ENCODE measurements at regions not wholly inside any gene's neighbourhood (a gene's known extent, or its start where the extent isn't known, plus 50 kb on each side); places are given as distances from the start of the nearest gene placed in this dataset.
"Not testable (repeated sequence)": the region's sequence is repeated elsewhere in the genome, so short reads cannot be mapped to it uniquely, and the experiment has no call there.

DNA sequence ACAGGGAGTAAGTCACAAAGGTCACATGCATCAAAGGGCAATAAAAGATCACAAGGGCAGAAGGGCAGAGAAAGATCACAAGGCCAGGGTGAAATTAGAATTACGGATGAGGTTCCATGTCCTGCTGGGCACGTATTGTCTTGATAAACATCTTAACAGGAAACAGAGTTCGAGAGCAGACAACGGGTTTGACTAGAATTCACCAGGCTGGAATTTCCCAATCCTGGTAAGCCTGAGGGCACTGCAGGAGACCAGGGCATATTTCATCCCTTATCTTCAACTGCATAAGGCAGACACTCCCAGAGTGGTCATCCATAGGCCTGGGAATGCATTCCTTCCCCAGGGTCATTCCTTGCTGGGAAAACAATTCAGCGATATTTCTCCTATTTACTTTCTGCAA lies 1652.9 kb upstream of the PCDH10 start:
- H3K9me3 ChIP-seq (ENCODE audit: control insufficient read depth in 1 of 2, low read length in 2 of 2); H3K27me3 ChIP-seq (ENCODE audit: low read depth, low read length); H3K4me1 ChIP-seq (ENCODE audit: control insufficient read depth in 1 of 2, insufficient read depth in 2 of 2, low read length in 2 of 2); H3K4me3 ChIP-seq (ENCODE audit: low read depth in 1 of 2, low read length in 2 of 2); H3K27ac ChIP-seq (ENCODE audit: low read length); H3K36me3 ChIP-seq (ENCODE audit: control insufficient read depth in 1 of 2, insufficient read depth in 2 of 2, low read length in 2 of 2): not testable (repeated sequence)

DNA sequence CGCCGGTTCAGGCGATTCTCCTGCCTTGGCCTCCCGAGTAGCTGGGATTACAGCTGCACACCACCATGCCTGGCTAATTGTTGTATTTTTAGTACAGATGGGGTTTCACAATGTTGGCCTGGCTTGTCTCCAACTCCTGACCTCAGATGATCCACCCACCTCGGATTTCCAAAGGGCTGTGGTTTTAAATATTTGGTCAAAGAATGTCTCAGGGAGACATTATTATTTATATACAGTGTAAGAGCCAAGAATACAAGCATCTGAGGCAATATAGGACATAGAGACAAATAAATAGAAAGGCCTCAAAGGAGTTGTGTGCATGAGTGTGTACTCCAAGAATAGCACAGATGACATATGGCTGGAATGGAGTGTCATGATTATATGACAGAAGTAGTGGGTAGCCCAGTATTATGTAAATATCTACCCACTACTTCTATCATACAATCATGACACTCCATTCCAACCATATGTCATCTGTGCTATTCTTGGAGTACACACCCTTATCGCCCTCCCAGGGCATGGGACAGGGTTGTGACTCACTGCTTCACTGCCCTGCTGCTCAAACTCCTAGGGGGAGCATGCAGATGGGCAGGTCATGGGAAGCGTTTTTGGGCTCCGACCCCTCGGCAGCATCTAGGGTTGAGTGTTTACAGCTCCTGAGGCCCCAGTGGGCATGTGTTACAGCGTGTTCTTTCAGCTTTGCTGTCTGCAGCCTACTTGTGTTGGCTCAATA lies 1649.8 kb upstream of the PCDH10 start:
- Histone ChIP-seq H3K4me3 (ENCODE audit: low read depth in 1 of 2, low read length in 2 of 2) (no peak overlapping the region), H3K36me3 (ENCODE audit: control insufficient read depth in 1 of 2, insufficient read depth in 2 of 2, low read length in 2 of 2) (no peaks in the 10 kb centered on the region), H3K27me3 (ENCODE audit: low read depth, low read length) (no peaks in the 10 kb centered on the region), H3K27ac (ENCODE audit: low read length) (no peak overlapping the region), H3K4me1 (ENCODE audit: control insufficient read depth in 1 of 2, insufficient read depth in 2 of 2, low read length in 2 of 2) (no peaks in the 10 kb centered on the region), H3K9me3 (ENCODE audit: control insufficient read depth in 1 of 2, low read length in 2 of 2) (no peaks in the 10 kb centered on the region)

DNA sequence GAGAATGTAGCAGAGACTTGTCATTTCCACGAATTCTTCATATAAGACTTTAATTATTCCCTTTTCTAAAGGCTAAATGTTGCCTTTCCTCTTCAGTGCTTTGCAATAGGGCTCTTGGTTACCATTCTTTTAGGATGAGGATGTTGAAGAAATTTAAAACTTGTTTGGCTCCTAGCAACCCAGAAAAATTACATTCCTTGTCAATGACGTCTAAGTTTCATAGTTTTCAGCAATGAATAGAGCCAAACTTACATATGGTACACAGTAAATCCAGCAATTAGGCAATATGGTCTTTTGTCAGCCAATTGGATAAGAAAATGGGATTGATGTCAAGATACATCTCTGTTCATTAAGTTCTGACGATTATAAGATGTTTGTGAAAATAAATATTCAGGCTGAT lies 1639.6 kb upstream of the PCDH10 start:
- H3K27me3 ChIP-seq (ENCODE audit: low read depth, low read length) = no peaks in the 10 kb centered on the region
- H3K9me3 ChIP-seq (ENCODE audit: control insufficient read depth in 1 of 2, low read length in 2 of 2) = no peaks in the 10 kb centered on the region
- H3K27ac ChIP-seq (ENCODE audit: low read length) = no peak overlapping the region
- no peaks in the 10 kb centered on the region for H3K36me3 ChIP-seq (ENCODE audit: control insufficient read depth in 1 of 2, insufficient read depth in 2 of 2, low read length in 2 of 2)
- H3K4me3 ChIP-seq (ENCODE audit: low read depth in 1 of 2, low read length in 2 of 2) = no peak overlapping the region
- H3K4me1 ChIP-seq (ENCODE audit: control insufficient read depth in 1 of 2, insufficient read depth in 2 of 2, low read length in 2 of 2) = no peaks in the 10 kb centered on the region

DNA sequence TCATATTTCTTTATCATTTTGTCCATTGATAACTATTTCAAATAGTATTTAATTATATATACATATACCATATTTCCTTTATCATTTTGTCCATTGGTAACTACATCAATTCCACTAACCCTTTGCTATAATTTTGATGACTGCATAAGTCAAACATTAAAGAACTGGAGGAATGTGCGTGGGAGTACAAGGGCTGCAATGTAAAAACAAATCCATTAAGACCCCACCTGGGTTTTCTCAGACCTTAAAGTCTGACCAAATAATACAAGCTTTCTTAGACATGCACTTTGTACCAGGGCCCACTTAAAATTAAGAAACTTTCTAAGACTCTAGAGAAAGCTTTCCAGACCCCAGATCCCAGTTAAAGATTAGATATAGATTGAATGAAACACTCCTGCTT lies 1622.4 kb upstream of the PCDH10 start:
- Histone ChIP-seq H3K27me3 (ENCODE audit: low read depth, low read length) (no peaks in the 10 kb centered on the region), H3K36me3 (ENCODE audit: control insufficient read depth in 1 of 2, insufficient read depth in 2 of 2, low read length in 2 of 2) (no peaks in the 10 kb centered on the region), H3K4me1 (ENCODE audit: control insufficient read depth in 1 of 2, insufficient read depth in 2 of 2, low read length in 2 of 2) (no peaks in the 10 kb centered on the region), H3K4me3 (ENCODE audit: low read depth in 1 of 2, low read length in 2 of 2) (no peak overlapping the region), H3K27ac (ENCODE audit: low read length) (no peak overlapping the region), H3K9me3 (ENCODE audit: control insufficient read depth in 1 of 2, low read length in 2 of 2) (no peaks in the 10 kb centered on the region)

DNA sequence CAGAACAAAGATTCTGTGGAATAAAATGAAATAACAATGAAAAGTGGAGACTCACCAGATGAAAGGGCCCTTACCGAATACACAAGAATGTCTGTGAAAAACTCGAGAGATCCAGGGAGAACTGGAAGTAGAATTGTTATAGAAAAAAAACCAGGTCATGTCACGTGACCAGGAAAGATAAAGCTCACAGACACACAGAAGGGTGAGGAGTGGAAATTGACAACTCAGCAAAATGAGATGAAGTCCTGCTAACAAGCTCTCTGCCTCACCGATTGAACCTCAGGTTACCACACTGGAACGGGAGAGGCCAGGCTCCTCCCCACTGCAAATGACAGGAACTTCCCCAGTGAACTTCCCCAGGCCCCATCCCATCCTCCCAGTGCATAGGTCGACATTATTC lies 1618.0 kb upstream of the PCDH10 start:
- Histone ChIP-seq H3K4me1 (ENCODE audit: control insufficient read depth in 1 of 2, insufficient read depth in 2 of 2, low read length in 2 of 2) (no peaks in the 10 kb centered on the region), H3K27me3 (ENCODE audit: low read depth, low read length) (no peaks in the 10 kb centered on the region), H3K4me3 (ENCODE audit: low read depth in 1 of 2, low read length in 2 of 2) (no peak overlapping the region), H3K27ac (ENCODE audit: low read length) (no peak overlapping the region), H3K9me3 (ENCODE audit: control insufficient read depth in 1 of 2, low read length in 2 of 2) (no peaks in the 10 kb centered on the region), H3K36me3 (ENCODE audit: control insufficient read depth in 1 of 2, insufficient read depth in 2 of 2, low read length in 2 of 2) (no peaks in the 10 kb centered on the region)

DNA sequence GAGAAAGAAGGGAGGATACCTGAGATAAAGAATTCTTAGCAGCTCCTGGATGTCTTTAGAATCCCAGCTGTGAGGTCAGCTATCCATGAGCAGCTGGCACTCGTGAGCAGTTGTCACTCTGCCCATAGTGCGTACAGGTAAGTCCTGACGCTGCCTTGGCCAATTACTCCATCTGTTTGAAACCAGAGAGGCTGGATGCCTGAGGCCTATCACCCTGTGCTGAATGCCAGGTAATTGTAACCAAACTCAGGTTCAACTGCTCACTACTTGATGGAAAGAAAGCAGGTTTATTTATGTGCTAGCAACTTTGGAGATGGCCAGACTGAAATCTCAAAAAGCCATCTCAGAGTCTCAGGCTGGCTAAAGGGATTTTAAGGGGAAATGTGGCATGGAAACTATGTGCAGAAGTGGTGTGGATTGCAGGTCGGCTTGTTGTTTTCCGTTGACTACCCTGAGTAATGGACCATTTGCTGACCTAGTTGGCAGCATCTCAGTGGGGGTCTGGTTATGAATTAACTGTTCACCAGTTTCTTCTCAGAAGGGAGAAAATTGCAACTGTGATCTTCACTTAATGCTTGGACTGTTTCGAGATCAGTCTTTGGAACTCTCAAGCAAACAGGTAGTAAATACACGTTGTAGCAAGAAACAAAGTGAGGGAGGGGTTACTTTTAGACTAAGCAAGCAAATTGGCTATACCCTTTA lies 1614.0 kb upstream of the PCDH10 start:
- Histone ChIP-seq H3K27ac (ENCODE audit: low read length) (no peak overlapping the region), H3K27me3 (ENCODE audit: low read depth, low read length) (no peaks in the 10 kb centered on the region), H3K4me1 (ENCODE audit: control insufficient read depth in 1 of 2, insufficient read depth in 2 of 2, low read length in 2 of 2) (no peaks in the 10 kb centered on the region), H3K4me3 (ENCODE audit: low read depth in 1 of 2, low read length in 2 of 2) (no peak overlapping the region), H3K9me3 (ENCODE audit: control insufficient read depth in 1 of 2, low read length in 2 of 2) (no peaks in the 10 kb centered on the region), H3K36me3 (ENCODE audit: control insufficient read depth in 1 of 2, insufficient read depth in 2 of 2, low read length in 2 of 2) (no peaks in the 10 kb centered on the region)

DNA sequence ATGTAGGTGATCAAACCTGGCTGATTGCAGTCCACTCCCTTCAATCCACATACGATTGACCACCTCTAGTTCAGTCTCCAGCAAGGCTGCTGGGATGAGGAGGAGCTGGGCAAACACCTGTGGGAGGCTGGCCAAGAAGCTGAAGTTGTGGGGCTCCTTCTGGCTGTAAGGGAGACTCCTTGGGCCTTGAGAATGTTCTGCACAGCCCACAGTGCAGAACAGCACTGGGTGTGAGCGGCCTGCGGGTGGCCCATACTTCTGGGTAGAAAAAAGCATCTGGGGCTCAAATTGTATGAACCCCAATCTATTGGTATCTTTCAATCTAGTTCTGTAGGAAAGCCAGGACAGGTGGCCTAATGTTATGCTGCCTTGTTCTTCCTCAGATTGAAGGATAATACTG lies 1608.8 kb upstream of the PCDH10 start:
- H3K4me3 ChIP-seq (ENCODE audit: low read depth in 1 of 2, low read length in 2 of 2) = no peak overlapping the region
- no peaks in the 10 kb centered on the region for H3K27me3 ChIP-seq (ENCODE audit: low read depth, low read length)
- H3K36me3 ChIP-seq (ENCODE audit: control insufficient read depth in 1 of 2, insufficient read depth in 2 of 2, low read length in 2 of 2) = no peaks in the 10 kb centered on the region
- no peak overlapping the region for H3K27ac ChIP-seq (ENCODE audit: low read length)
- H3K4me1 ChIP-seq (ENCODE audit: control insufficient read depth in 1 of 2, insufficient read depth in 2 of 2, low read length in 2 of 2) = no peaks in the 10 kb centered on the region
- H3K9me3 ChIP-seq (ENCODE audit: control insufficient read depth in 1 of 2, low read length in 2 of 2) = no peaks in the 10 kb centered on the region

DNA sequence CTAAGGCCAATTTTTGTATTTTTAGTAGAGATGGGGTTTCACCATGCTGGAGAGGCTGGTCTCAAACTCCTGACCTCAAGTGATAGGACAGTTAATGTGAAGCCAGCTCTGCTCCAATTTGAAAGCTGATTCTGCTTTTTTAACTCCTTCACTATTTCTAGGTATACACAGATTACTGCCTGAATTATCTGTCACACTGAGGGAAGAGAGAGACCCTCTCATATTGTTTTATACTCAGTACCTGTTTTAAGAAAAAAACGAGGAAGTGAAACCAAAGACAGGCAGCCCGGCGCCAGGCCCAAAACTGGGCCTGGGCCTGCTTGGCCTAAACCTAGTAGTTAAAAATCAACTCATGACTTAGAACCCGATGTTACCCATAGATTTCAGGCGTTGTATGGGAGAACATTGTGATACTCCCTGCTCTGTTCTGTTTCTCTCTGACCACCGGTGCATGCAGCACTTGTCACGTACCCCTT lies 1601.5 kb upstream of the PCDH10 start:
- no peak overlapping the region for H3K27ac ChIP-seq (ENCODE audit: low read length)
- H3K9me3 ChIP-seq (ENCODE audit: control insufficient read depth in 1 of 2, low read length in 2 of 2) = no peaks in the 10 kb centered on the region
- H3K4me3 ChIP-seq (ENCODE audit: low read depth in 1 of 2, low read length in 2 of 2) = no peak overlapping the region
- H3K4me1 ChIP-seq (ENCODE audit: control insufficient read depth in 1 of 2, insufficient read depth in 2 of 2, low read length in 2 of 2) = no peaks in the 10 kb centered on the region
- no peaks in the 10 kb centered on the region for H3K36me3 ChIP-seq (ENCODE audit: control insufficient read depth in 1 of 2, insufficient read depth in 2 of 2, low read length in 2 of 2)
- H3K27me3 ChIP-seq (ENCODE audit: low read depth, low read length) = no peaks in the 10 kb centered on the region

DNA sequence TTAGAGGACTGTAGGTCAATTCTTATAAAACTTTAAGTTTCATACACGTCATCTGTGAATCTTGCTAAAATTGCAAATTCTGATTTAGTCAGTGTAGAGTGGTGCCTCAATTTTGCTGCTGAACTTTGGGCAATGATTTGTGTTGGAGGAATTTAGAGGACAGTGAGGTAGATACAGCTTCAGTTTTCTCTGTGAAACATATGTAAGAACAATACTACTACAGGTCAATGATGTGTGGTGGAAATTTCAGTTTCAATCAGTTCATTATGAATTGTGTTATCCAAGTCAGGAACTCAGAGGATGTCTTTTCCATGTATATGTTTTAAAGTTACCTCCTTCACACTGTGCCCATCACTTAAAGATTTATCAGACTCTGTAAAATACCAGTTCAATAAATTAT lies 1597.8 kb upstream of the PCDH10 start:
- no peaks in the 10 kb centered on the region for H3K4me1 ChIP-seq (ENCODE audit: control insufficient read depth in 1 of 2, insufficient read depth in 2 of 2, low read length in 2 of 2)
- H3K9me3 ChIP-seq (ENCODE audit: control insufficient read depth in 1 of 2, low read length in 2 of 2) = no peaks in the 10 kb centered on the region
- H3K27me3 ChIP-seq (ENCODE audit: low read depth, low read length) = no peaks in the 10 kb centered on the region
- H3K36me3 ChIP-seq (ENCODE audit: control insufficient read depth in 1 of 2, insufficient read depth in 2 of 2, low read length in 2 of 2) = no peaks in the 10 kb centered on the region
- H3K4me3 ChIP-seq (ENCODE audit: low read depth in 1 of 2, low read length in 2 of 2) = no peak overlapping the region
- H3K27ac ChIP-seq (ENCODE audit: low read length) = no peak overlapping the region

DNA sequence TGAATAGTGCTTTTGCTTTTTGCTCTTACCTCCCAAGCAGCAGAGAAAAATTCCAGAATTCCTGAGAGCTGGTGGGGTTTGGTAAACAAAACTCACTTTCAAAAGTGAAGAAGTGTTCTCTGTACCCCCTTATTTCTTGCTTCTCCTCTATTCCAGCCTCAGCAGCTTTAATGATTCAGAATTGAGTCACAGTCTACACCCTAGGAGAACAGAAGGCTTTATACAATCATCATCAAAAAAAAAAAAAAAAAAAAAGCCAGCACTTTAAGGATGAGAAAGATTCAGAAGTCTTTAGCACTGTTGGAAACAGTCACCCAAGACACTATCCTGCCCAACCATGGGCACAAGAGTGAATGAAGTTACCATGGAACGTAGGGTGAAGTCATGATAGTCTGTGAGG lies 1583.1 kb upstream of the PCDH10 start:
- Histone ChIP-seq H3K4me1 (ENCODE audit: control insufficient read depth in 1 of 2, insufficient read depth in 2 of 2, low read length in 2 of 2) (no peaks in the 10 kb centered on the region), H3K27me3 (ENCODE audit: low read depth, low read length) (no peaks in the 10 kb centered on the region), H3K36me3 (ENCODE audit: control insufficient read depth in 1 of 2, insufficient read depth in 2 of 2, low read length in 2 of 2) (no peaks in the 10 kb centered on the region), H3K27ac (ENCODE audit: low read length) (no peak overlapping the region), H3K9me3 (ENCODE audit: control insufficient read depth in 1 of 2, low read length in 2 of 2) (no peaks in the 10 kb centered on the region), H3K4me3 (ENCODE audit: low read depth in 1 of 2, low read length in 2 of 2) (no peak overlapping the region)

DNA sequence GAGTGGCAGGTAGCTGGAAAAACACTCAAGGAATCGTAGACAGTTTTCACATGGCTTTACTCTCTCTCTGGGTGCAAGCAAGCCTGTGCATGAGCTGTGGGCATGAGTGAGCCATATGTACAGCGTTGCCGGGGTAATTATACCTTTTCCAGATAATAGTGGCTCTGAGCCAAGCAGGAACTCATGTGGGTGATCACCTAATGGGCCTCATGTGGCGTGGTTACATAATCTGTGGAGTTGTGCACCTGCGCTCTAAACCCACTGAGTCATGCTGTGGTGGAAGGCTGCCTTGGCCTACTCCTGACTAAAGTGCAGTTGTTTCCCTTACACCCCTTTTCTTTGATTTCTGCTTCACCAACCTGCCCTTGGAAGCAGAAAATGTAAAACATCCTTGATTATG lies 1564.5 kb upstream of the PCDH10 start:
- H3K36me3 ChIP-seq (ENCODE audit: control insufficient read depth in 1 of 2, insufficient read depth in 2 of 2, low read length in 2 of 2) = no peaks in the 10 kb centered on the region
- H3K27me3 ChIP-seq (ENCODE audit: low read depth, low read length) = no peaks in the 10 kb centered on the region
- no peak overlapping the region for H3K27ac ChIP-seq (ENCODE audit: low read length)
- H3K4me3 ChIP-seq (ENCODE audit: low read depth in 1 of 2, low read length in 2 of 2) = no peak overlapping the region
- no peaks in the 10 kb centered on the region for H3K4me1 ChIP-seq (ENCODE audit: control insufficient read depth in 1 of 2, insufficient read depth in 2 of 2, low read length in 2 of 2)
- H3K9me3 ChIP-seq (ENCODE audit: control insufficient read depth in 1 of 2, low read length in 2 of 2) = no peaks in the 10 kb centered on the region

DNA sequence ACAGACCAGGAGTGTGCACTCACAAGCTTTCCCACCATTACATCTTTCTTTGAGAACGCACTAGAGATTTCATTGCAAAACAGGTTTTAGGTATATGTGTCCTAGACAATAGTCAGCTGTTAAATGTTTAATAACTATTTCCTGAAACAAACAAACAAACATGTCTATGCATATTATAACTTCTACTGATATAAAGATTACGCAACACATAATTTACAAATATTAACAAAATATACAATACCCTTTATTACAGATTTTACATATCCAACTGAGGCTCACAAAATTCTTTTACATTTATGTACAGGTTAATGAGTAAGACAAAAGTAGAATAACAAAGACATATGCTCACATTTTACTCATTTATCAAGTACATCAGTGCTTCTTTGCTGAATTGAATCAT lies 1554.0 kb upstream of the PCDH10 start:
- Histone ChIP-seq H3K36me3 (ENCODE audit: control insufficient read depth in 1 of 2, insufficient read depth in 2 of 2, low read length in 2 of 2) (no peaks in the 10 kb centered on the region), H3K27me3 (ENCODE audit: low read depth, low read length) (no peaks in the 10 kb centered on the region), H3K4me1 (ENCODE audit: control insufficient read depth in 1 of 2, insufficient read depth in 2 of 2, low read length in 2 of 2) (no peaks in the 10 kb centered on the region), H3K27ac (ENCODE audit: low read length) (no peak overlapping the region), H3K9me3 (ENCODE audit: control insufficient read depth in 1 of 2, low read length in 2 of 2) (no peaks in the 10 kb centered on the region), H3K4me3 (ENCODE audit: low read depth in 1 of 2, low read length in 2 of 2) (no peak overlapping the region)
